Skeletal muscle satellite cell (primary cell): ENCODE measurements at regions not wholly inside any gene's neighbourhood (a gene's known extent, or its start where the extent isn't known, plus 50 kb on each side); places are given as distances from the start of the nearest gene placed in this dataset.

Source experiments
- H3K27me3 ChIP-seq: 2 replicates; pipeline ENCODE4 v1.7.0; 2013; ENCODE audit warnings: low read length; ENCODE audit not compliant: control insufficient read depth, insufficient read depth
- H3K36me3 ChIP-seq: 2 replicates; pipeline ENCODE4 v1.7.0; 2013; ENCODE audit warnings: mild to moderate bottlenecking, control low read depth, low read length; ENCODE audit not compliant: insufficient read depth
- H3K4me1 ChIP-seq: 2 replicates; pipeline ENCODE4 v1.7.0; 2013; ENCODE audit warnings: low read length; ENCODE audit not compliant: control insufficient read depth, insufficient read depth
- H3K4me2 ChIP-seq: 2 replicates; pipeline ENCODE4 v1.7.0; 2013; ENCODE audit warnings: mild to moderate bottlenecking, low read length
- H3K4me3 ChIP-seq: 2 replicates; pipeline ENCODE4 v1.7.0; 2013; ENCODE audit warnings: low read length
- H3K9ac ChIP-seq: 2 replicates; pipeline ENCODE4 v1.7.0; 2013; ENCODE audit warnings: mild to moderate bottlenecking, low read depth, low read length, moderate library complexity
- H3K9me3 ChIP-seq: replicated peaks from 2 replicates; pipeline ENCODE4 v1.7.0; 2013; ENCODE audit warnings: mild to moderate bottlenecking, control low read depth, low read length

DNA sequence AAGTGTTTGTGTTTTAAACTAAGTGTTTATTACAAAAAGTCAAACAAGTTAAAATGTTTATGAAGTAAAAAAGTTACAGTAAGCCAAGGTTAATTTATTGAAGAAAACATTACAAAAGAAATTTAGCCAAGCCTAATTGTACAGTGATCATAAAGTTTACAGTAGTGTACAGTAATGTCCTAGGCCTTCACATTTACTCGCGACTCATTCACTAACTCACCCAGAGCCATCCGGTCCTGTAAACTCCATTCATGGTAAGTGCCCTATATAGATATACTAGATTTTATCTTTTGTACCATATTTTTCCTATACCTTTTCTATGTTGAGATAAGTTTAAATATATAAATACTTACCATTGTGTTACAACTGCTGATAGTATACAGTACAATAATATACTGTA, 481.8 kb upstream of the TENM4 start:
- no peak overlapping the region for H3K9ac ChIP-seq
- no peaks in the 10 kb centered on the region for H3K36me3 ChIP-seq
- H3K4me3 ChIP-seq: no peak overlapping the region
- no peaks in the 10 kb centered on the region for H3K27me3 ChIP-seq
- H3K9me3 ChIP-seq: no peaks in the 10 kb centered on the region
- H3K4me1 ChIP-seq: no peaks in the 10 kb centered on the region
- H3K4me2 ChIP-seq: no peak overlapping the region

GRCh38 chr11:79920480-79920879, 479.6 kb upstream of the TENM4 start:
- no peak overlapping the region for H3K4me3 ChIP-seq

GRCh38 chr11:79919350-79919749, 478.5 kb upstream of the TENM4 start:
- Histone ChIP-seq H3K4me2 (no peak overlapping the region), H3K27me3 (no peaks in the 10 kb centered on the region), H3K9ac (no peak overlapping the region)

More at GRCh38 chr11:79920480-79920879, 479.6 kb upstream of the TENM4 start:
- no peak overlapping the region for H3K4me2 ChIP-seq
- H3K36me3 ChIP-seq: no peaks in the 10 kb centered on the region
- H3K27me3 ChIP-seq: no peaks in the 10 kb centered on the region
- no peak overlapping the region for H3K9ac ChIP-seq
- H3K9me3 ChIP-seq: no peaks in the 10 kb centered on the region
- H3K4me1 ChIP-seq: no peaks in the 10 kb centered on the region

GRCh38 chr11:79918846-79919245, 478.0 kb upstream of the TENM4 start:
- Histone ChIP-seq H3K9ac (no peak overlapping the region), H3K9me3 (no peaks in the 10 kb centered on the region), H3K36me3 (no peaks in the 10 kb centered on the region), H3K4me3 (no peak overlapping the region), H3K4me1 (no peaks in the 10 kb centered on the region), H3K27me3 (no peaks in the 10 kb centered on the region), H3K4me2 (no peak overlapping the region)

More at GRCh38 chr11:79919350-79919749, 478.5 kb upstream of the TENM4 start:
- H3K4me3 ChIP-seq: no peak overlapping the region
- no peaks in the 10 kb centered on the region for H3K9me3 ChIP-seq
- no peaks in the 10 kb centered on the region for H3K36me3 ChIP-seq
- H3K4me1 ChIP-seq: no peaks in the 10 kb centered on the region

DNA sequence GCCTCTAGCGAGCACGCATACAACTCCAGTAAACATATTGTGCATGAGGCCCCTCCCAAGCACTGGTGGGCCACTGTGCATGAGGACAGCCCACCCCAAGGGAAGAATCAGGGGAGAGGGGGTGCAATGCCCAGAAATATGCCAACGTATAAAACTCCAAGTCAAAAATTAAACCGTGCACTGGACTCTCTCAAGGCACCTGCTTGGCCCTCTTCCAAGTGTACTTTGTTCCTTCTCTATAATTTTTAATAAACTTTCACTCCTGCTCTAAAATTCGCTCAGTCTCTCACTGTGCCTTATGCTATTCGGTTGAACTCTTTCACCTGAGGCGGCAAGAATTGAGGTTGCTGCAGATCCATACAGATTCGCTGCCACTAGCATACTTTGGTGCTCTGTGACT, 465.3 kb upstream of the TENM4 start:
- Histone ChIP-seq H3K9me3 (no peaks in the 10 kb centered on the region), H3K4me3 (no peak overlapping the region), H3K4me1 (peaks cover 9% of the 10 kb centered on the region), H3K9ac (no peak overlapping the region), H3K4me2 (no peak overlapping the region), H3K27me3 (no peaks in the 10 kb centered on the region), H3K36me3 (no peaks in the 10 kb centered on the region)

GRCh38 chr11:79902493-79902892, 461.7 kb upstream of the TENM4 start:
- Histone ChIP-seq H3K9ac (no peak overlapping the region), H3K4me3 (no peak overlapping the region), H3K36me3 (no peaks in the 10 kb centered on the region), H3K27me3 (no peaks in the 10 kb centered on the region), H3K4me2 (no peak overlapping the region), H3K4me1 (peaks cover 9% of the 10 kb centered on the region), H3K9me3 (no peaks in the 10 kb centered on the region)

GRCh38 chr11:79897896-79898295, 457.1 kb upstream of the TENM4 start:
- Histone ChIP-seq H3K36me3 (no peaks in the 10 kb centered on the region), H3K4me1 (peaks cover 15% of the 10 kb centered on the region), H3K4me2 (no peak overlapping the region), H3K9me3 (no peaks in the 10 kb centered on the region), H3K9ac (no peak overlapping the region), H3K27me3 (no peaks in the 10 kb centered on the region), H3K4me3 (no peak overlapping the region)

- H3K36me3 ChIP-seq: no peaks in the 10 kb centered on the region
- no peaks in the 10 kb centered on the region for H3K27me3 ChIP-seq
- no peak overlapping the region for H3K9ac ChIP-seq
- H3K4me3 ChIP-seq: no peak overlapping the region
- H3K9me3 ChIP-seq: no peaks in the 10 kb centered on the region
- no peak overlapping the region for H3K4me2 ChIP-seq
- peaks cover 6% of the 10 kb centered on the region for H3K4me1 ChIP-seq
Measured at GRCh38 chr11:79896258-79896657, 455.4 kb upstream of the TENM4 start.

GRCh38 chr11:79894111-79894510, 453.3 kb upstream of the TENM4 start:
- H3K9me3 ChIP-seq: no peaks in the 10 kb centered on the region
- no peak overlapping the region for H3K9ac ChIP-seq
- no peak overlapping the region for H3K4me3 ChIP-seq
- H3K4me2 ChIP-seq: no peak overlapping the region
- peaks cover 6% of the 10 kb centered on the region for H3K4me1 ChIP-seq
- no peaks in the 10 kb centered on the region for H3K36me3 ChIP-seq
- H3K27me3 ChIP-seq: no peaks in the 10 kb centered on the region

DNA sequence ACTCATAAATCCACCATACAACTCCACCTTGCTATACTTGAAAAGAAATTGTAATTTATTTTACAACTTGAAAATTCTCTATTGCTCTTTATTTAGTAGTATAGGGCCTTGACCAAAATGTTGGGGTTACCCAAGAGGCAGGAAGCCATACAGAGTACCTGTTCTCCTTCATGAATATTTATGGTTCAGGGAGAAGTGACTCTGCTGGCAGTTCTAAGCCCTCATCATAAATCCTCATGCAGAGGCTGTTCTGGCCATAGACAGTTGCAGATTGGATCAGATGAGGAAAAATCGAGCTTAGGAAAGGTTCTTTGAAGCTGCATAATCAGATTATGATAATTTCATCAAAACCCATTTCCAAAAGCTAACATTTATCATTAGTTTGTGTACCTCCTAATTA, 449.4 kb upstream of the TENM4 start:
- Histone ChIP-seq H3K36me3 (no peaks in the 10 kb centered on the region), H3K4me2 (no peak overlapping the region), H3K9ac (no peak overlapping the region), H3K4me3 (no peak overlapping the region), H3K9me3 (no peaks in the 10 kb centered on the region), H3K27me3 (no peaks in the 10 kb centered on the region), H3K4me1 (no peaks in the 10 kb centered on the region)

- H3K36me3 ChIP-seq: no peaks in the 10 kb centered on the region
Measured at GRCh38 chr11:79864882-79865281, 424.1 kb upstream of the TENM4 start.

DNA sequence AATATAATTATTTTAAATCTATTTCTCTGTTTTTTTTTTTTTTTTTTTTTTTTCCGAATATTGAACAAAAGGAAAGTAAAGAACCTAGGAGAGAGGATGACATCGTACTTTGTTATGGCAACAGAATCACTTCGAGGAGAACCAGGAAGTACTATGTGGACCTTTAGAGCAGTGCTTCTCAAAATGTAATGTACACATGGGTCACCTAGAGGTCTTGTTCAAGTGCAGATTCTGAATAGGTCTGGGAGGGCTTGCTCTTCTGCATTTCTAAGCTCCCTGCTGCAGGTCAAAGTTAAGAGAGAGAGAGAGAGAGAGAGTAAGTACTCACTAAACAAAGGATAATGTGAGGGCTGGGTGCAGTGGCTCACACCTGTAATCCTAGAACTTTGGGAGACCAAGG, 419.5 kb upstream of the TENM4 start:
- Histone ChIP-seq H3K27me3 (no peaks in the 10 kb centered on the region), H3K4me1 (no peaks in the 10 kb centered on the region), H3K4me2 (no peak overlapping the region), H3K36me3 (no peaks in the 10 kb centered on the region), H3K9me3 (no peaks in the 10 kb centered on the region), H3K9ac (no peak overlapping the region), H3K4me3 (no peak overlapping the region)

More at GRCh38 chr11:79864882-79865281, 424.1 kb upstream of the TENM4 start:
- Histone ChIP-seq H3K9ac (no peak overlapping the region), H3K9me3 (no peaks in the 10 kb centered on the region), H3K4me3 (no peak overlapping the region), H3K27me3 (no peaks in the 10 kb centered on the region), H3K4me1 (no peaks in the 10 kb centered on the region), H3K4me2 (no peak overlapping the region)
